HUDEP-2 (cell line): ENCODE measurements at regions not wholly inside any gene's neighbourhood (a gene's known extent, or its start where the extent isn't known, plus 50 kb on each side); places are given as distances from the start of the nearest gene placed in this dataset.

Experiments used
- DNase-seq, 76 experiments: peaks; one replicate each; lab custom pipeline; 2025; ENCODE audit not compliant: unreplicated experiment in 76 of 76; lab: John Stamatoyannopoulos, UW

GRCh38 chr13:21814604-21815003 lies 143.7 kb downstream of the FGF9 start:
- DNase-seq, result no peak

DNA sequence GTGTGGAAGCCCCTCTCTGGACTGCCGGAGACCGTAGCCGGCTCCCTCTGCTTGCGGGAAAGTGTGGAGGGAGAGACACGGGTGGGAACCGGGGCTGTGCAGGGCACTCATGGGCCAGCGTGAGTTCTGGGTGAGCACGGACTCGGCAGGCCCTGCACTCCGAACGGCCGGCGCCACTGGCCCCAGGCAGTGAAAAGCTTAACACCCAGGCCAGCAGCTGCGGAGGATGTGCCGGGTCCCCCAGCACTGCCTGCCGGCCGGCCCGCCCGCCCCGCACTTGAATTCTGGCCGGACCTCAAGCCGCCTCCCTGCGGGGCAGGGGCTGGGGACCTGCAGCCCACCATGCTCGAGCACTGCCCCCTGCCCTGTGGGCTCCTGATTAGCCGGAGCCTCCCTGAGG lies 147.0 kb downstream of the FGF9 start:
- no peak for DNase-seq

DNA sequence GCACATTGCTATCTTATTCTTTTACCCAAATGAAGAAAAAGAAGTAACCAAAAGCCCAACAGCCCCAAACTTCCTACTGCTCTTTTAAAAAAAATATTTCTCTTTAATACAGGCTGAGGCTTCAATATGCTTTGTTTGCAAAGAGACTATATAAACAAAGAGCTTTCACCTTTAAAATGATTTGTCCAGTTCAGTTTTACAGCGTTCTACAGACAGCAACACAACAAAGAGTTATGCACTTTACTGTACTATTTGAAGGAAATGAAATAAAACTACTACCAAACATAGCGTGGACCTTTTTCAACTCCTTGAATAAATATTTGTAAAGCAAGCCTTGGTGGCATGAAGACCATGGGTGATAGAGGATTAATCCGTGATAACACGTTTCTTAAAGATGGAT lies 151.2 kb downstream of the FGF9 start:
- DNase-seq, result no peak

DNA sequence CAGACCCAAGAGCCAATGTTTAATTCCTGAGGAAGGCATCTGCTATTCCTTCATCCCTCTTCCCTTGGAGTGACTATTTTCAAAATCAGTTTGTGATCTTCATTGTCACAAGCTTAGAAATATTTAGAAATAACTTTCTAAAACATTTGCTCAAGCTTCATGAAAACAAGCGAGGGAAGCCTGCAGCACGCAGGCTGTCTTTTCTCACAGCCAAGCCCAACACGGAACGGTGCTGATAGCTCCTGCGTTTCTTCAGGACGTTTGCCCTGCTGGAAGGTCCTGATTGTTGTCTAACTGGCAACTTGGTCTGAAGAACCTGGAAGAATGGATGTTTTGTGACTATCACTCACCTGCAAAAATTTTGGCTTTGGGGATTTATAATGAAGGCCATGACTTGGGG lies 152.5 kb downstream of the FGF9 start:
- no peak for DNase-seq

- no peak for DNase-seq
These were observed 153.1 kb downstream of the FGF9 start for GRCh38 chr13:21823949-21824348.

DNA sequence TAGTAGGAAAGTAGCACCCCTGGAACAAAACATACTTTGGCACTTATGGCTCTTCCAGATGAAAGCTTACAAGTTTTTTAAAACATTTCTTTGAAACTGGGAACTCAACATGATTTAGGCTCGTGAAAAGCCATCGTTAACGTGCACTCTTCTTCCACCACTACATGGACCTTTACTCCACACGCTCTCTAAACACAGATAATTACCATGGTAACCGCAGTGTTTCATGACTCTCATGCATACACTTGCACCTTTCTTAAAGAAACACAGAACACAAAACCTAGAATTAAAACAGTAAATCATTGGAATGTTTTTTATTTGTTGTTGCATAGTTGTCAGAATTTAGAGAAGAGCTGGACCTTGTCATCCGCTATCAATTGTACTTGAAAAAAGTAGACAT lies 154.3 kb downstream of the FGF9 start:
- no peak for DNase-seq

DNA sequence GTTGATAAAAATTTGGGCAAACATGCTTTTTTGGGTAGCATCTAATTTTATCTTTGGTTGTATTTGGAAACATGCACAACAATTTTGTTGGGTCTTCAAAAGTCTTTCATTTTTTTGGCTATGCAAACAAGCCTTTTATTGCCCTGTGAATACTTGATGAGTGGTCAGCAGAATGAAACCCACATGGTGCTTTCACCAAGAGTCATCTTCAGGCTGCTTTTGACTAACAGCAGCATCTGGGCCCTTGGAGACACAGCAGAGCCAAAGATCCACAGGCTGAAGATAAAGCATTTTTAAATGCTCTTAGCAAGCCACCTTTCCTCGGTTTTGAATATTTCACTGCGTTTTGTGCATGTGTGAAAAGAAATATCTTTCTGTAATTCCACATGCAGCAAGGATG lies 154.9 kb downstream of the FGF9 start:
- DNase-seq, result no peak

DNA sequence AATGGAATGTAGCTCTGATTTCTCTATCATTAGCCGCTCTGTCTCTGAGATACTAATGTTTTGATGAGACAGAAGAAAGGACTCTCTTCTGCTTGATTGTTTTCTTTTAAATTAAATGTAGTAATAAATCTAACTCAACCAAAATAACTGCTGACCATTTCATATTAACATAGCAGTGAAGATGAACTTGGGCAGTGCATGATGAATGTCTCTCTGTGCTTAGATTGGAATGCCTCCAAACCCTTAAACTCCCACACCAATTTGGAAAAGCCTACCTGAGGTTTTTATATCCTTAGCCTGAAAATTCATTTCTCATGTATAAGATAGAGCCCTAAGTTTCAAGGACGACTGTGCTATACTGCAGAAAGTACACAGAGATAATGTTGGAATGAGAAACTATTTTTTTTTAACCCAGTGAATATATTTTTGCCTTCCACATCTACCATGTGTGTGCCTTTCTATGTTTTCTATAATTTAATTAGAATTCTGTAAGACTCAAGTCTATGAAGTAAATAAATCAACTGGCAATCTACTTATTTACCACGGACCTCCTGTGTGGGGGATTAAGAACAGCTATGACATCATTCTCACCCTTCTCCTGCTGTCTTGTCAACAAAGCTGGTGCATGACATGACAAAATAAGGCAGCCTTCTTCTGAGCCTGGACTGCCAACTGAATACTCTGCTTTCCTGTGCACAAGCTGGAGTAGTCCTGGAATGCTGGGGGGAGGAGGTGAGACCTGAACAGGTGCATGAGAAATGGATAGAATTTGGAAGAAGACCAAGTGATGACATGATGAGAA lies 155.5 kb downstream of the FGF9 start:
- no peak for DNase-seq

DNA sequence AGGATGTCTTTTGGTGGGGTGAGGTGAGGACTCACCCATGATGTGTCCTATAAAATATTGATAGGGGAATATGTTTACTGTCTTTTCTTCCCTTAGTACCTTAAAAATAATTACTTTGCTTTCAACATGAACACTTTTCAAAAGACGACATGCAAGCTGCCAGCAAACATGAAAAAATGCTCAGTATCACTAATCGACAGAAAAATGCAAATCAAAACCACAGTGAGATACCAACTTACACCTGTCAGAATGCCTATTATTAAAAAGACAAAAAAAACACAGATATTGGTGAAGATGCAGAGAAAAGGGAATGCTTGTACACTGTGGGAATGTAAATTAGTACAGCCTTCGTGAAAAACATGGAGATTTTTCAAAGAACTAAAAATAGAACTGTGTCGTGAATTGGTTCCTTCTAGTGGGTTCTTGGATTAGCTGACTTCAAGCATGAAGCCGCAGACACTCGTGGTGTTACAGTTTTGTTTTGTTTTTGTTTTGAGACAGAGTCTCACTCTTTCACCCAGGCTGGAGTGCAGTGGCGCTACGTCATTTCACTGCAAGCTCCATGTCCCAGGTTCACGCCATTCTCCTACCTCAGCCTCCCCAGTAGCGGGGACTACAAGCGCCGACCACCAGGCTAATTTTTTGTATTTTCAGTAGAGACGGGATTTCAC lies 160.9 kb downstream of the FGF9 start:
- no peak for DNase-seq

GRCh38 chr13:21833921-21834320 lies 163.0 kb downstream of the FGF9 start:
- DNase-seq, result no peak

GRCh38 chr13:21834521-21834920 lies 163.6 kb downstream of the FGF9 start:
- DNase-seq, result no peak

DNA sequence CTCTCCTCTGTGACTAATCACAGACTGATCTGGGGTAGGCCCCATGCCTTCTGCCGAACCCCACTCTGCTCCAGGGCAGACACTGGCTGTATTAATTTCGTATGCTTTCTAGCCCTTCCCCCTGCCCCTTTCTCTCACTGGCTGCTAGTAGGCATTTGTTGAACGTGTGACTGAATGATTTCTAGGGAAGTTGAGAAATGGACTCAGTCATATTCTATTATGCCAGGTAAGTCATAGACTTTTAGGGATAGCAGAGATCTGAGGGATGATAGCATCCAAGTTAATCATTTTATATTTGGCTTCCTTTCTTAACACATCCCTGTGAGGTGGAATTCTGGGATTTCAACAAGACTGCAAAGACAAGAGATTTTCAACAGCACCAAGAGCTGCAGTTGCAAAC lies 166.4 kb downstream of the FGF9 start:
- DNase-seq, result no peak

- no peak for DNase-seq
These were observed 167.1 kb downstream of the FGF9 start for GRCh38 chr13:21837841-21838551.

DNA sequence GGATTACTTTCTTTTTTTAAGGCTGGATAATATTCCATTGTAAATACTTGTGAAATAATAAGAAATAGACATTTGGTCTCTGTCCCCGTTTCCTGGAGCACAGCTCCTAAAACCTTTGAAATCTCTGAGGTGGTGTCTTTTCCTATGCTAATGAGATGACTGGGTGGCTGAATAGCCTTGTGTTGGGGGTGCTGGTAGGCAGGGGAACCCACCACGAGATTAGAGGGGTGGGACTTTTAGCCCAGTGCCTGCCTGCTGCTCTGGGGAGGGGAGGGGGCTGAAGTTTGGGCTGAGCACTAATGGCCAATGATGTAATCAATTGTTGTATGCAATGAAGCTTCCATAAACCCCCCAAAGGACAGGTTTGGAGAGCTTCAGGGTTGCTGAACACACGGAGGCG lies 175.7 kb downstream of the FGF9 start:
- no peak for DNase-seq

DNA sequence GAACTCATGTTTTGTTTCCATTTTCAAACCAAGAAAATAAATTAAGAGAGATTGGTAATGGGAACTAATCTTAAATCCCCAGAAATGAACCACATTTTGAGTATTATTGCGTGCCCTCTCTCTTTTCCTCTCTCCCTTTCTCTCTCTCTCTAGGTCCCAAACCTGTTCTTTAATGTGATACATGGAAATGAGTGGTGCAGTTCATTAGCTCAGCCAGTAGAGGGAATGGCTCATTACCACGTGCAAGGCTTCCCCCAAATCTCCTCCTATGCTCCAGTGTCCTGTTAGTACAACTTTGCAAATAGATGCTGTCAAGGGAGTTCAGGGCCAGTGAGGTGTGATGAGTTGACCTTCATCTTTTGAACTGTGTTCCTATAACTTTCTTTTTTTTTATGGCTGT lies 178.4 kb downstream of the FGF9 start:
- peak in 14 of 76 experiments; percentile 1 to 31 (median 10) for DNase-seq

DNA sequence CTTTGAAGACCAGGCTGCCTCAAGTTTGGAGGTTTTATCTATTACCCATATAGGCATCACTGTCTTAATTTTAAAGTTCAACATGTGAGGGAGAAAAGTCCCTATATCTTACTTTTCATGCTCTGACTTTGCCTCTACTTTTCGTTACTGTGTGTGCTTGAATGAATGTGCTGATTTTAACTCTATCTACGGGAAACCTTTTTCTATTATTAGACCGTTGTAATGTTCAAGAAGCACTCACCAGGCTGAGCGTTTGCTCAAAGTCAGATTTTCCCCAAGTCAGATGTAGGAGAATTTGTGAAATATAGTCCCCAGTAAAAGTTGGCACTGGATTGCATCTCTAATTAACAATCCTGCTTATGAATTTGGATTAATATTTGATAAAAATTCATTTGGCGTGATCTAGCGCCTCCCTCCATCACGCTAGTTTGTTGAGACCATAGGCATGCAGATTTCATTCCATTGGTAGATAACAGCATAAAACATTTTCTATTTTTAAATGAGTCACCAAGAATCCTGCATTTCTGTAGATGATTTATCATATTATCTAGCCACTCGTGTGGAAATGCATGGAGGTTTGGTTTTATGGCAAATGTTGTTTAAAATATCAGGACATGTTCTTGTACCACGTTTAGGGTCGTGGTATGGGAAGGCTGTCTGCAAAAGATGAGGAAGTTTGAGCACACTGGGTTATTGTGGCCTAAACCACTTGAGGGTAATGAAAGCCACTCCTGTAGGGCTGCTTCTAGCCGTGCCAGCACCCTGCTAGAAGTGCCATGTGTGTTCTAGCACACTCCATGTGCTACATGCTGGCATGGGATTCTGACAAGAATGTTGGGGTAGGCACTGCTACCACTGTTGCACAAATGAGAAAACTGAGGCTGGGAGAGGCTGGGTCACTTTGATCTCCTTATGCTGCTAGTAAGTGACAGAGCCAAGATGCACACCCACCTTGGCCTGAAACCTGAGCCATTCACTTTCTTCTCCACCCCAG lies 179.4 kb downstream of the FGF9 start:
- no peak for DNase-seq

- no peak for DNase-seq
These were observed 181.2 kb downstream of the FGF9 start for GRCh38 chr13:21852043-21852442.

DNA sequence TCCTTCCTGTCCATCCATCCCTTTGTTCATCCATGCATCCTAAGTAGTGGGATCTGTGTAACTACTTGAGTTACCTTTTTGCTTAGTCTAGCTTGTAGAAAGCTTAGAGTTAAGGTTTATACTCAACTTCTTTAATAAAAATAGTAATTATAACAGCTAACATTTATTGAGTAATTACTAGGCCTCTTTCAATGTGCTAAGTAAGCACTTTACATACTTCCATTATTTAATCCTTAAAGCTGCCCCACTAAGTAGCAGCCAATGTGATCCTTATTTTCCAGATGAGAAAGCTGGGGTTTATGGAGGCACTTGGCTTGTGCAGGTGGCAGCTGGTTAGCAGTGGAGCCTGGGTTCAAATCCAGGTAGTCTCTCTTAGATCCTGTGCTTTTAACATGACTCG lies 182.9 kb downstream of the FGF9 start:
- no peak for DNase-seq

GRCh38 chr13:21868823-21869222 lies 197.9 kb downstream of the FGF9 start:
- DNase-seq, result no peak

DNA sequence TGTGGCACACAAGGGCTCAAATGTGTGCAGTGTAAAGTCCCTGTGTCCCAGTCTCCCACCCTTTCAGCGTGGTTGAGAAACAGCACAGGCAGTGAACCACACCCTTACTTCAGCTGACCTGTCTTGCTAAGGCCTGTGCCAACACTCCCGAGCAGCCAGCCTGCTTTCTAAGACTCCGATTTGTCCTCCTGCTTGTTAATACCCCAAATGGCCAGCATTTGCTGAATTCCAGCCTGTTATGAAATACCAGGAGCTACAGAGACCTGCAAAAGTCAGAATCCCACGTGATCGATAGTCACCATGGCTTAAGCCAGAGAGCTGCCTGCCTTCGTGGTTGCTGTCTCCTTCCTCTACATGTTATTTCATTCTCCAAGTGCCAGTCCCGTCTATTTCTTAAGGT lies 200.5 kb downstream of the FGF9 start:
- no peak for DNase-seq

DNA sequence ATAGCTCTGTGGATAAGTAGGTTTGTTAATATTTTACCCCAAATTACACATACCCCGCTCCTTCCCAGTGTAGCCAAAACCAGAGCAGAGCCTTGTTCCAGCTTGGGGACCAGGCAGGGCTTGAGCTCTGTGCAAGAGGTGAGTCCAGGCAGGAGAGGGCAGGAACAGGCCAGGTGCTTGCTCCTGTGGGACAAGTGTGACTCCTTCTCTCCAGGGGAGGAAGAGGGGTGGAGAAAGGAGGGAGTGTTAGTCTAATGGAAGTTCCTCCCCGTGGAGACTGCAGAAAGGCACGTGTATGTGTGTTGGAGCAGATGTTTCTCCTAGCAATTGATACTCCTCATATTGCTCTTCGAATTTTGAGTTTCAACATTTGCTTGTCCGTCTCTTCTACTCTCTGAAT lies 201.0 kb downstream of the FGF9 start:
- DNase-seq, result no peak
